Endometrium (tissue), 2 donors: ENCODE measurements at regions not wholly inside any gene's neighbourhood (a gene's known extent, or its start where the extent isn't known, plus 50 kb on each side); places are given as distances from the start of the nearest gene placed in this dataset.
"Not testable (repeated sequence)": the region's sequence is repeated elsewhere in the genome, so short reads cannot be mapped to it uniquely, and the experiment has no call there.

Experiments used
- FAIRE-seq: peaks from 2 replicates; lab custom pipeline; 2012; peaks lifted over from hg19 to GRCh38; lab: Jason Lieb, UNC
- donor health status: control.
- donor health status: control.

- FAIRE-seq = no peak
These were observed 296.3 kb upstream of the PRKD1 start for GRCh38 chr14:30223966-30224365.

DNA sequence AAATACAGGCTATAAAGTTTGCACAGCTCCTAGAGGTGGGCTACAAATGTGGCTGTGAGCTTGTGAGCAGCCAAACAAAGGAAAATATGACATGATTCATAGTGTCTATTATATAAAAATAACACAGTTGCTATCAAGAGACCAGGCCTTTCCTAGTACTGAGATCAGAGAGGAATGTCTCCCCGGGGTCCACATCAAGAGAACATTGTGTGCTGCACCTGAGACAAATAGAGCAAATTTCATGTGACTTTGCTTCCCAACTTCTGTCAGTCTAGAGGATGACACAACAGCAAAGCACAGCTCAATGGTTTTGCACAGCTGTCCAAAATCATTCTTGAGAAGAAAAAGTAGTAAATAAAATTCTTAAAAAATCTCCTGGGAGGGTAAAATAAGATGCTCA, 297.5 kb upstream of the PRKD1 start:
- FAIRE-seq = no peak

- no peak for FAIRE-seq
These were observed 299.8 kb upstream of the PRKD1 start for GRCh38 chr14:30227436-30227835.

- FAIRE-seq = no peak
These were observed 300.2 kb upstream of the PRKD1 start for GRCh38 chr14:30227876-30228275.

DNA sequence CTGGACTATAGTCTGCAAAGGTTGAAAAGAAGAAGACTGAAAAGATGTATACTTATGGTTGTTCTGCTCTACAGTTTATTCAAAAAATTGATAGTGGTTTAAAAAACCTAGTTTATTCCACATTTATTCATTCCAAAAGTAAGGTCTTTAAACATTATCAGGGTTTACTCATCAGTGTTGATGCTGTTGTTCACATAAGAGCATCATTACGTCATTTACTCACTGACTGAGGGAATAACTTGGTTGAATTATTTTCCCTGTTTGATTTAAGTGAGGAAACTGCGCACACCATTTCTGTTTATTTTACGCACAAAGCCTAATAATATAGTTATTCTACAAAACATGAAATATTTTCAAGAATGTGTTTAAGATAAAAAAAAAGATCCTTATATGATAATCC, 303.1 kb upstream of the PRKD1 start:
- no peak for FAIRE-seq

- no peak for FAIRE-seq
These were observed 307.3 kb upstream of the PRKD1 start for GRCh38 chr14:30234966-30235365.

DNA sequence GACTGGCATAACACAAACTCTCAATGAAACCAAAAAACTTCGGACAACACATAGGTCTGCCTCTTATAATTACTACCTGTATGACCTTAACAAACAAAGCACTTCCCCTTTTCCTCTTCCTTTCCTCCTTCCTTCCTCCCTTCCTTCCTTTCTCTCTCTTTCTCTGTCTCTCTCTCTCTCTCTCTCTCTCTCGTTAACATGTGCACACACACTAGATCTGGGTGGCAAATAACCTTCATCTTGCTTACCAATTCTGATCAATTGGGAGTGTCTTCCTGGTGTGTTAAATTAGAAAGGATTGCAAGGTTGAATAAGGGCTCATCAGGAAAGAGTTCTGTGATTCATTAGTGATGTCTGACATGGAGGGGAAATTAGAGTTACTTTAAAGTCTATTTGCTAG, 307.8 kb upstream of the PRKD1 start:
- FAIRE-seq = no peak

DNA sequence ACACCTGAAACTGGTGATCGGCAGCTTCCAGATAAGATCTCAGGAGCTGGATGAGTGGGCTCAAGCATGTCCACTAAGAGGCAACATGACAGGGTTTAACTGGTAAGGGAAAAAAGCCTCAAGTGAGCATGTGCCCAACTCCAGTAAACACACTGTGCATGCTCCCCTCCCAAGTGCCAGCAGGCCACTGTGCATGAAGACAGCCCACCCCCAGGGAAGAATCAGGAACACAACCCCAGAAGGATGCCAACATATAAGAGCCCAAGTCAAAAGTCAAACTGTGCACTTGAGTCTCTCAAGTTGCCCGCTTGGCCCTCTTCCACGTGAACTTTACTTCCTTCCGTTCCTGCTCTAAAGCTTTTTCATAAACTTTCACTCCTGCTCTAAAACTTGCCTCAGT, 311.3 kb upstream of the PRKD1 start:
- FAIRE-seq = no peak

- no peak for FAIRE-seq
These were observed 312.4 kb upstream of the PRKD1 start for GRCh38 chr14:30240018-30240417.

DNA sequence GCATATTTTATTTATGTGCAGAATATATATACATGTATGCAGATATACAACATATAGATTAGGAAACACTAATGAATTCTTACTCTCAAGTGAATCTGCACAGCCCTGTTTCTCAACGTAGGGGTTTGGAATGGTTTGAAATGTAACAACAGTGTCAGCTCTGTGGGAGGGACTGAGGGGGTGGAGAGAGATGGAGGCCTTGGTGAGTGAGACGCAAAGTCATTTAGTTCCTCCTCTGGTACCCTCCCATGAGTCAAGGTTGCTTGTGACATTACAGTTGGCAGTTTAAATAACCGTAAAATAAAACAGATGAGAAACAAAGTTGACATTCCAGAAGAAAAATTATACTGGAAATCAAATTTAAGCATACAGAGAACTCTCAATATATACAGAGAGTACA, 313.0 kb upstream of the PRKD1 start:
- FAIRE-seq = no peak

GRCh38 chr14:30242744-30243143, 315.1 kb upstream of the PRKD1 start:
- FAIRE-seq = no peak

GRCh38 chr14:30243207-30243606, 315.6 kb upstream of the PRKD1 start:
- FAIRE-seq = no peak

GRCh38 chr14:30243805-30244204, 315.2 kb upstream of the G2E3 start:
- FAIRE-seq = no peak

DNA sequence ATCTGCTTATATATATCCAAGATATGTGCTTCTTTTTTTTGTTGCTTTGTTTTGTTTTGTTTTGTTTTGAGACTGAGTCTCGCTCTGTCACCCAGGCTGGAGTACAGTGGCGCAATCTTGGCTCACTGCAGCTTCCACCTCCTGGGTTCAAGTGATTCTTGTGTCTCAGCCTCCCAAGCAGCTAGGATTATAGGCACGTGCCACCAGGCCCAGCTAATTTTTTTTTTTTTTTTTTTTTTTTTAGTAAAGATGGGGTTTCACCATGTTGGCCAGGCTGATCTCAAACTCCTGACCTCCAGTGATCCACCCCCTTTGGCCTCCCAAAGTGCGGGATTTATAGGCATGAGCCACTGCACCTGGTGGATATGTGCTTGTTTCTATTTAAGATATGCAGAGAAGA, 314.6 kb upstream of the G2E3 start:
- not testable (repeated sequence) for FAIRE-seq

DNA sequence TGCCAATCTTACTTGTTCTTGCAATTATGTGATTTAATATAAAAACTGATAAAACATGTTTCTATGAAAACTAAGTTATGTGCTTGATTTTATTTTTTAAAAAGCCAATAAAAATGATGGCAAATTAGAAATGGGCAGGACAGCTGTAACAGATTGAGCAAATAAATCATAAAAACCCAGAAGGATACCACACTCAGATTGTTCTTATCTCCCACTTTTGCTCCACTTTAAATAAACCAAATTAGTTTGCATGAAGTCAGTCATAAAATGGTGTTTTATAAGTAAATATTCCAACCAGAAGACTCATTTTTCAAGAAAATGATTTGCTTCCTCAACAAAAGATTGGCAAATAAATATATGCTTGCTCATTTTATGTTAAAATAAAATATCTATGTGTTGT, 307.9 kb upstream of the G2E3 start:
- no peak for FAIRE-seq

- no peak for FAIRE-seq
These were observed 307.3 kb upstream of the G2E3 start for GRCh38 chr14:30251557-30252100.

- FAIRE-seq = no peak
These were observed 306.8 kb upstream of the G2E3 start for GRCh38 chr14:30252151-30252550.

GRCh38 chr14:30252783-30253674, 305.9 kb upstream of the G2E3 start:
- no peak for FAIRE-seq

- FAIRE-seq = no peak
These were observed 302.3 kb upstream of the G2E3 start for GRCh38 chr14:30256627-30257026.

DNA sequence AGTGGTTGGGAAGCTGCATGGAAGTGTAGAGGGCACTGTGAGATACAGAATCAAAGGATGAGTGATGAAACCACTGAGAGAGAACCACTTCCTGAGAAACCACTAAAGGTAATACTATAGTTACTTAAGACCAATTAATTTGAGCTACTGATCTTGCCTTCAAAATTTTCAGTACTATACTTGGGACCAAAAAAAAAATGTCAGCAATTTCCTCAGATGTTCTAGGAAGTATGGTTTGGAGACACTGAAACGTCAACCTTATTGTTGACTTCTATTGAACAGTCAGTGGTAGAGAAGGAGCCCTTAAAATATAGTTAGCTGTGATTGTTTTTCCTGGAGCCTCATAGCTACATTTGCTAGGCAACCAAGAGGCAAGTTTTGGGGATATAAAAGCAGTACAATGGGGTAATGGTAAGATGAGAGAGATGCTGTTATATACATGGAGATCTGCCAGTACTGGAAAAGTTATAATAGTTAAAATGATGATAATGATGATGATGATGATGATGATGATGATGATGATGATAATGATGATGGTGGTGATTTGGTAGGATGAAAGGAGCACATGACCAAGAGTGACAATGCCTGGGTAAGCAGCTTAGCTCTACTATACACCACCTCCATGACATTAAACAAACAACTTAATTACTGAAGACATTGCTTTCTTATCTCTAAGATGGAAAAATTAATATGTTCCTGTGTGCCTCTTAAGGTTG, 300.9 kb upstream of the G2E3 start:
- no peak for FAIRE-seq

GRCh38 chr14:30260833-30261607, 297.9 kb upstream of the G2E3 start:
- FAIRE-seq = no peak

GRCh38 chr14:30264161-30264560, 294.8 kb upstream of the G2E3 start:
- no peak for FAIRE-seq

DNA sequence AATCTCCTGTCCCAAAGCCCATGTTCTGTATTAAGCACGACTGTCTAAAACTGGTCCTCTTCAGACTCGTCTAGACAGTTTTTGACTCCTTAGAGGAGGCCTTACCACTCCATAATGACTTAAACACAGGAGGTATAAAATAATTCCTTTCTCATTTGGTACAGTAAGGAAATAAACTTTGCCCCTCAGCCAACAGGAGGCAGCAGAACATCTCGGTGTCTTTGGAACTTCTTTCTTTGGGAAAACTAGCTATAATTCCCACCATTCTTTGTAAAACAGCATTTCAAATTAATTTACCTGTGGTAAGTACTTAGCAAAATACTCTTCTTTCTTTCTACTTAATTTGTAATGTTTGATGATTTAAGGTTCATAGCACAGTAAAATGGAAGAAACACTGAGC, 292.7 kb upstream of the G2E3 start:
- no peak for FAIRE-seq
